ENCODE measurements at regions not wholly inside any gene's neighbourhood (a gene's known extent, or its start where the extent isn't known, plus 50 kb on each side); places are given as distances from the start of the nearest gene placed in this dataset.
A peak's percentile ranks its signal among the peaks of the same experiment; 100 is the strongest.

DNA sequence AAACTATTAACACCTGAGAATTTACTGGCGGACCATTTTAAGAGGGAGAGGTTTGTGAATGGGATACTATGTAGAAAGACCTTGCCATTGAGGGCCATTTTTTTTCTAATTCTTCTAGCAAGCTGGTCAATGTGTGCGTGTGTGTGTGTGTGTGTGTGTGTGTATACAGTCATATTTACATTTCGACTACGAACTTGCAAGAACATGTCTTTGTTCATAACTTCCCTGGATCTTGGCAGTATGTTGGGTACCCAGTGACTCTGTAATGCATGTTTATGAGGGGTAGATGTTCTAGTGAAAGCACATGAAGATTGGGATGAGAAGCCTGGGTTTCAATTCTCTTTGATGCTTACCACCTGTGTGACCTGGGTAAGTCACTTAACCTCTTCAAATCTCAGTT is 133.6 kb downstream of the UBE2E3 start:
- ATAC-seq (ENCODE audit: low read depth in 2 of 2): no peak
- H3K4me1 Mint-ChIP-seq: no peaks in the 10 kb centered on the region
- no peaks in the 10 kb centered on the region for H3K36me3 Mint-ChIP-seq
- no peaks in the 10 kb centered on the region for H3K27me3 Mint-ChIP-seq
- no peak overlapping the region for H3K4me3 Mint-ChIP-seq
- DNase-seq: no peak
- no peaks in the 10 kb centered on the region for H3K9me3 Mint-ChIP-seq
- H3K27ac Mint-ChIP-seq: peak overlapping the region in 1 of 6 donors; percentile 24

GRCh38 chr2:181116261-181116660 is 135.9 kb downstream of the UBE2E3 start:
- no peak for DNase-seq
- no peak overlapping the region for H3K4me3 Mint-ChIP-seq
- no peaks in the 10 kb centered on the region for H3K36me3 Mint-ChIP-seq
- no peak for ATAC-seq (ENCODE audit: low read depth in 2 of 2)
- no peaks in the 10 kb centered on the region for H3K9me3 Mint-ChIP-seq
- no peaks in the 10 kb centered on the region for H3K4me1 Mint-ChIP-seq
- no peak overlapping the region for H3K27ac Mint-ChIP-seq
- H3K27me3 Mint-ChIP-seq: no peaks in the 10 kb centered on the region

DNA sequence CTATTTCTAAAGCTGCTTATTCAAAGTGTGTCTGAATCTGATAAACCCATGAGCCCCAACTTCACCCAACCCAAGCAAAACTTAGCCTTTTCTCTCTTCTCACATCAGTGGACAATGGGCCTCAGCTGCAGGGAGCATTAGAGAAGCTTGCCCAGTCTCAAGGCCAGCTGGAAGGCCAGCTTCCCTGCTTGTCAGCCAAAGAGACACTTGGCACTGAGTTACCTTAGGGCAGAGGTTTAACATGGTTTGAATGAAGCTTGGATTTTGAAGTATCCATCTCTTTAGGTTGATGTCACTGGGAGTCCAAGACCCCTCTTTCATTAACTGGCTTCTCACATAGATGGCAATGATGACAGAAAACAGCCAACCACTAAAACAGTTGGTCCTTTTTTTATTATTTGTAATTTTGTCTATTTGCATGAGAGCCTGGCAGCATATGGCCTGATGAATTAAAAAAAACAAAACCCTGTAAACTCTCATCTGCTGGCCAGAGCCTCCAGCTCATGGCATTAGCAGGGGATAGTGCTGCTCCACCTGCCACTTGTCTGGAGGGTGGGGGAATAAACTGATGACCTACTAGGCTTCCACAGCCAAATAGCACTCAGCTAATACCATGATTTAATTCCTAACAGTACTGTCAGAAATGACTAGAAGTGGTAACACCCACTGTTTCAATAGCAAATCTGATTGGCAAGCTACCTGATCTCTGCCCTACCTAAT is 137.0 kb downstream of the UBE2E3 start:
- Mint-ChIP-seq H3K27ac (no peak overlapping the region), H3K36me3 (no peaks in the 10 kb centered on the region)

GRCh38 chr2:181120625-181121024 is 140.2 kb downstream of the UBE2E3 start:
- H3K36me3 Mint-ChIP-seq: no peaks in the 10 kb centered on the region
- no peak overlapping the region for H3K27ac Mint-ChIP-seq
- DNase-seq (no peak), ATAC-seq (ENCODE audit: low read depth in 2 of 2) (no peak)
- H3K4me3 Mint-ChIP-seq: no peak overlapping the region
- H3K4me1 Mint-ChIP-seq: peaks cover 0 to 5% (median 4%) of the 10 kb centered on the region in 3 donors
- no peaks in the 10 kb centered on the region for H3K27me3 Mint-ChIP-seq
- H3K9me3 Mint-ChIP-seq: no peaks in the 10 kb centered on the region

More for the DNA sequence above, 137.0 kb downstream of the UBE2E3 start:
- Mint-ChIP-seq H3K4me1 (no peaks in the 10 kb centered on the region), H3K27me3 (no peaks in the 10 kb centered on the region), H3K9me3 (no peaks in the 10 kb centered on the region), H3K4me3 (no peak overlapping the region)
- DNase-seq (no peak), ATAC-seq (ENCODE audit: low read depth in 2 of 2) (no peak)

- peak overlapping the region in 1 of 6 donors; percentile 24 for H3K27ac Mint-ChIP-seq
- no peak overlapping the region for H3K4me3 Mint-ChIP-seq
- no peaks in the 10 kb centered on the region for H3K36me3 Mint-ChIP-seq
- no peaks in the 10 kb centered on the region for H3K9me3 Mint-ChIP-seq
- no peak for ATAC-seq (ENCODE audit: low read depth in 2 of 2)
- H3K27me3 Mint-ChIP-seq: no peaks in the 10 kb centered on the region
- no peak for DNase-seq
- peaks cover 0 to 5% (median 4%) of the 10 kb centered on the region in 3 donors for H3K4me1 Mint-ChIP-seq
Measured at GRCh38 chr2:181121996-181122395, 141.6 kb downstream of the UBE2E3 start.

- Mint-ChIP-seq H3K4me1 (peaks cover 0 to 5% (median 4%) of the 10 kb centered on the region in 3 donors), H3K4me3 (no peak overlapping the region)
Measured at GRCh38 chr2:181122601-181123000, 142.2 kb downstream of the UBE2E3 start.

GRCh38 chr2:181123798-181124231 is 143.4 kb downstream of the UBE2E3 start:
- Mint-ChIP-seq H3K27me3 (no peaks in the 10 kb centered on the region), H3K4me3 (no peak overlapping the region), H3K9me3 (no peaks in the 10 kb centered on the region), H3K36me3 (no peaks in the 10 kb centered on the region), H3K4me1 (peaks cover 0 to 5% (median 4%) of the 10 kb centered on the region in 3 donors), H3K27ac (peak overlapping the region in 3 of 6 donors; percentile 38 to 84 (median 49))
- ATAC-seq (ENCODE audit: low read depth in 2 of 2) (peak; percentile 99 to 100), DNase-seq (peak; percentile 30)

More at GRCh38 chr2:181122601-181123000, 142.2 kb downstream of the UBE2E3 start:
- Mint-ChIP-seq H3K27ac (peak overlapping the region in 1 of 6 donors; percentile 7), H3K27me3 (no peaks in the 10 kb centered on the region), H3K36me3 (no peaks in the 10 kb centered on the region), H3K9me3 (no peaks in the 10 kb centered on the region)
- no peak for DNase-seq
- no peak for ATAC-seq (ENCODE audit: low read depth in 2 of 2)

DNA sequence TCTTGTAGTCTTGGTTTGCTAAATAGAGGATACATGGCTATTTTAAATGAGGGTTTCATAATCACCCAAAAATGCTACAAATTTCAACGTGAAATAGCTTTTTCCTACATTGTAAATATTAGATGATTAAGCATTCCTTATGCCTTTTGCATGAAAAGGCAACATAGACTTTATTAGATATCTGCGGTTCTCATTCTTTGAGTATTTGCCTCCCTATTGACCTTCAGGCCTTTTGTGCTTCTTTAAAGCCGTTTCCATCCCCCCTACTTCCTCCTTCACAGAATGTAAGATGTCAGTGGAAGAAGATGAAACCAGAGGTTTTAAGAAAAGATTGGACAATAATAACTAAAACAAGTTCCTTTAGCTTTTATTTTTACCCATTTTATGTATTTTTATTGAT is 144.1 kb downstream of the UBE2E3 start:
- no peaks in the 10 kb centered on the region for H3K27me3 Mint-ChIP-seq
- H3K4me3 Mint-ChIP-seq: no peak overlapping the region
- H3K4me1 Mint-ChIP-seq: peaks cover 0 to 5% (median 4%) of the 10 kb centered on the region in 3 donors
- H3K27ac Mint-ChIP-seq: peak overlapping the region in 3 of 6 donors; percentile 13 to 49 (median 19)
- DNase-seq (no peak), ATAC-seq (ENCODE audit: low read depth in 2 of 2) (no peak)
- peaks cover 0 to 1% (median 0%) of the 10 kb centered on the region in 7 donors for H3K9me3 Mint-ChIP-seq
- H3K36me3 Mint-ChIP-seq: no peaks in the 10 kb centered on the region

DNA sequence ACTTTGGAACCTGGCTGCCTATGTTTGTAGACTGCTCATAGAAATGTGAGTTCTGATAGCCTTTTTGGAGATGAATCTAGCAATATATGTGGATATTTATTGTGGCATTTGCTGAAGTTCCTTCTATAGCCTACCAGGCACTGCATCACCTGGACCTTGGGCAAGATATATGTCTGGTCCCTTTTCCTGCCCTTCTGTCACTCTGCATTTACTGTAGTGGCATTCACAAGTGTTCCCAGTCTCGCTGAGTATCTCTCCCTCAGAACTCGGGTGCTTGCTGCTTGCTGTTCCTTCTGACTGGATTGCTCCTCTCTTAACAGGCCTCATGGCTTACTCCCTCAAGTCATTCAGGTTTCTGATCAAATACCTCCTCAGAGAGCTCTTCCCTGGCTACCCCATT is 145.0 kb downstream of the UBE2E3 start:
- ATAC-seq (ENCODE audit: low read depth in 2 of 2): no peak
- H3K9me3 Mint-ChIP-seq: peaks cover 0 to 3% (median 0%) of the 10 kb centered on the region in 7 donors
- H3K4me3 Mint-ChIP-seq: no peak overlapping the region
- peaks cover 0 to 5% (median 4%) of the 10 kb centered on the region in 3 donors for H3K4me1 Mint-ChIP-seq
- no peaks in the 10 kb centered on the region for H3K36me3 Mint-ChIP-seq
- peak overlapping the region in 2 of 6 donors; percentile 8 to 9 for H3K27ac Mint-ChIP-seq
- DNase-seq: no peak
- no peaks in the 10 kb centered on the region for H3K27me3 Mint-ChIP-seq

DNA sequence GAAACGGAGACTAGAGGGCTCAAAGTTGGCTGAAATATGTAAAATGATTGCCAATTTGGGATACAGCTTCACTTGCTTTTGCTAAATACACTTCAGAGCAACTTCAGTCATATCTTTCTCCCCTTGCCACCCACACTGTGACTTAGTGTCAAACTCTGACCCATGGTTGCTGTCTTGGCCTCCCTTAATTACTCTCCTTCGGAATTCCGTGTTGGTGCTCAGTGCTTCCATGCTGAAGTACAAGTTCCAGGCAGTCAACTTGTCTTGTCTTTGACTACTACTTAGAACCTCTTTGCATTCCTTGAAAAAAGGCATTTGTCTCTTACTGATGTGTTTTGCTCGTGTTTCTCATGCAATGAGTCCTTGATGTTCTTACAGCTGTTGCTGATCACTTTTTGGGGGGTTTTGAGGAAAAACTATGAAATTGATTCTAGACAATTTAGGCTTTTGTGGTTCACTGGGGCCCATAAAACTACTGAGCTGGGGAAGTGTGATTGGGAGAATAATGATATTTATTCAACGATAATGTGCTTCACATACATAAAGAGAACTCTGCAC is 146.0 kb downstream of the UBE2E3 start:
- H3K27me3 Mint-ChIP-seq: no peaks in the 10 kb centered on the region
- no peaks in the 10 kb centered on the region for H3K36me3 Mint-ChIP-seq
- H3K27ac Mint-ChIP-seq: no peak overlapping the region
- DNase-seq (no peak), ATAC-seq (ENCODE audit: low read depth in 2 of 2) (no peak)
- peaks cover 0 to 3% (median 0%) of the 10 kb centered on the region in 7 donors for H3K9me3 Mint-ChIP-seq
- no peak overlapping the region for H3K4me3 Mint-ChIP-seq
- peaks cover 0 to 10% (median 4%) of the 10 kb centered on the region in 3 donors for H3K4me1 Mint-ChIP-seq

DNA sequence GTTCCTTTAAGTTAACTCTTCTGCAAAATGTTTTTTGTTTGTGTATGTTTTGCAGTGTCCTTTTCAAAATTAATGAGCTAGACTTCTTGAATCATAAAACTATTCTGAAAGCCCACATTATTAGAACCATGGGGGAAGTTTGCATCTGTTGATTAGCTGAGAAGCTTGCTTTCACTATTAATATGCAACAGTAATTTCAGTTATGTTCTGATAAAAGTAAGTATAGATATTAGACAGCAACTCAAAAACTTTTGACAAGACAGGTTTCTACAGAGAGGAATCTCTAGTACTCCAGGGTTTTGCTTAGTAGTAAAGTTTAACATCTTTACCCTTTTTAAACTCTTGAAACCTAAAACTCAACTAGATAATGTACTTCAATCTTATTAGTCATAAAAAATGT is 147.8 kb downstream of the UBE2E3 start:
- H3K27ac Mint-ChIP-seq: no peak overlapping the region
- no peaks in the 10 kb centered on the region for H3K36me3 Mint-ChIP-seq

DNA sequence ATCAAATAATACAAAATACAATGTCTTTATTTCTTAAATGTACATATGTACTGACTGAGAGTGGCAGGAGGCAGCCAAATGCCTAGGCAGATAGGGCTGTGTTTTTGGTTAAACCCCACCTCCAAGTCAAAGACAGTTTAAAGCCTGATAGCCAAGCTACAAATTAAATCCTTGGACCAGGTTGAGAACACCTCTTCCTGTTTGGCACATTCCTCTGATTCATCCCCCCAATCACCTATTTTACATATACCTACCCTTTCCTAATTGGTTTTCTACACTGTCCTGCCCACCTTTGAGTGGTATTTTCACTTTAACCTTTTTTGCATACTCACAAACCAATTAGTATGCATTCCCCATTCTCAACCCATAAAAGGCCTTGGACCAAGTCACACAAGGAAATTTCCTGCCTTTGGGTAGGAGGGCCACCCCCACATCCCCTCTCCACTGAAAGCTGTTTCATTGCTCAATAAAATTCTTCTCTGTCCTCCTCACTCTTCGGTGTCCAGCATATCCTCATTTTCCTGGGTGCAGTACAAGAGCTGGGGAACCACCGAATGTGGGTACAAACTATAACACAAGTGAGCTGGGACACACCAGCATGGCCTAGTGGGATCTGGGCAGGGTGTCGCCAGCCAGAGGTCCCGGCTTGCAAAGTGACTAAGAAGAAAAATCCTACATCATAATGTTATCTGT is 149.1 kb downstream of the UBE2E3 start:
- Mint-ChIP-seq H3K36me3 (no peaks in the 10 kb centered on the region), H3K27me3 (no peaks in the 10 kb centered on the region), H3K27ac (peak overlapping the region in 1 of 6 donors; percentile 1), H3K4me3 (no peak overlapping the region), H3K4me1 (peaks cover 0 to 7% (median 0%) of the 10 kb centered on the region in 3 donors), H3K9me3 (peaks cover 0 to 3% (median 0%) of the 10 kb centered on the region in 7 donors)
- no peak for DNase-seq
- no peak for ATAC-seq (ENCODE audit: low read depth in 2 of 2)

More for the DNA sequence above, 147.8 kb downstream of the UBE2E3 start:
- no peak for ATAC-seq (ENCODE audit: low read depth in 2 of 2)
- DNase-seq: no peak
- peaks cover 0 to 12% (median 4%) of the 10 kb centered on the region in 3 donors for H3K4me1 Mint-ChIP-seq
- H3K27me3 Mint-ChIP-seq: no peaks in the 10 kb centered on the region
- H3K4me3 Mint-ChIP-seq: no peak overlapping the region
- H3K9me3 Mint-ChIP-seq: peaks cover 0 to 3% (median 0%) of the 10 kb centered on the region in 7 donors

- H3K4me1 Mint-ChIP-seq: peaks cover 0 to 7% (median 0%) of the 10 kb centered on the region in 3 donors
- H3K27ac Mint-ChIP-seq: no peak overlapping the region
Measured at GRCh38 chr2:181130686-181131085, 150.3 kb downstream of the UBE2E3 start.

More at GRCh38 chr2:181130686-181131085, 150.3 kb downstream of the UBE2E3 start:
- H3K4me3 Mint-ChIP-seq: no peak overlapping the region
- H3K27me3 Mint-ChIP-seq: no peaks in the 10 kb centered on the region
- DNase-seq: no peak
- H3K36me3 Mint-ChIP-seq: no peaks in the 10 kb centered on the region
- no peak for ATAC-seq (ENCODE audit: low read depth in 2 of 2)
- H3K9me3 Mint-ChIP-seq: peaks cover 0 to 3% (median 0%) of the 10 kb centered on the region in 7 donors

Measured in naive B cell (primary cell).